H9 (cell line): ENCODE measurements at regions not wholly inside any gene's neighbourhood (a gene's known extent, or its start where the extent isn't known, plus 50 kb on each side); places are given as distances from the start of the nearest gene placed in this dataset.

Source experiments
- DNase-seq: peaks from one replicate; pipeline ENCODE4 v3.0.0-alpha.2; 2017
- H2AFZ ChIP-seq: one replicate; pipeline ENCODE4 v1.6.1; 2013; ENCODE audit warnings: mild to moderate bottlenecking, low read length, control low read depth, moderate library complexity
- H2AK5ac ChIP-seq: 2 replicates; pipeline ENCODE4 v1.6.1; 2013; ENCODE audit warnings: low read length, control low read depth, mixed read lengths; ENCODE audit not compliant: insufficient read length
- H2BK120ac ChIP-seq: one replicate; pipeline ENCODE4 v1.6.1; 2013; ENCODE audit warnings: low read depth, mild to moderate bottlenecking, low read length, control low read depth, inconsistent platforms; ENCODE audit not compliant: poor library complexity, severe bottlenecking
- H2BK12ac ChIP-seq: 2 replicates; pipeline ENCODE4 v1.6.1; 2013; ENCODE audit warnings: low read length, control low read depth, mixed read lengths, low read depth; ENCODE audit not compliant: insufficient read length
- H2BK15ac ChIP-seq: 2 replicates; pipeline ENCODE4 v1.6.1; 2013; ENCODE audit warnings: low read depth, low read length, control low read depth
- H2BK20ac ChIP-seq: one replicate; pipeline ENCODE4 v1.6.1; 2013; ENCODE audit warnings: low read depth, mild to moderate bottlenecking, low read length, control low read depth, inconsistent platforms; ENCODE audit not compliant: poor library complexity, severe bottlenecking
- H2BK5ac ChIP-seq: 2 replicates; pipeline ENCODE4 v1.6.1; 2013; ENCODE audit warnings: low read length, control low read depth, mixed read lengths; ENCODE audit not compliant: insufficient read length
- H3K14ac ChIP-seq: 2 replicates; pipeline ENCODE4 v1.6.1; 2013; ENCODE audit warnings: low read length, control low read depth; ENCODE audit not compliant: insufficient read depth
- H3K18ac ChIP-seq: 2 replicates; pipeline ENCODE4 v1.6.1; 2013; ENCODE audit warnings: low read depth, mild to moderate bottlenecking, mixed read lengths, low read length, control low read depth; ENCODE audit not compliant: insufficient read length
- H3K23ac ChIP-seq: 2 replicates; pipeline ENCODE4 v1.6.1; 2013; ENCODE audit warnings: low read length, control low read depth, mixed read lengths, low read depth; ENCODE audit not compliant: insufficient read length
- H3K23me2 ChIP-seq: 2 replicates; pipeline ENCODE4 v1.6.1; 2013; ENCODE audit warnings: low read depth, mild to moderate bottlenecking, mixed read lengths, low read length, control low read depth; ENCODE audit not compliant: insufficient read length, poor library complexity, severe bottlenecking
- H3K27ac ChIP-seq: 2 replicates; pipeline ENCODE4 v1.5.1; 2013; ENCODE audit warnings: low read length, control low read depth, mixed read lengths, low read depth; ENCODE audit not compliant: insufficient read length
- H3K27me3 ChIP-seq: 2 replicates; pipeline ENCODE4 v1.6.1; 2013; ENCODE audit warnings: low read length, control low read depth, inconsistent platforms; ENCODE audit not compliant: insufficient read depth
- H3K4ac ChIP-seq: 2 replicates; pipeline ENCODE4 v1.6.1; 2013; ENCODE audit warnings: low read depth, mild to moderate bottlenecking, control low read depth, inconsistent platforms, low read length, moderate library complexity
- H3K4me1 ChIP-seq: 2 replicates; pipeline ENCODE4 v1.6.1; 2013; ENCODE audit warnings: low read length, control low read depth, inconsistent platforms; ENCODE audit not compliant: insufficient read depth
- H3K4me2 ChIP-seq: 2 replicates; pipeline ENCODE4 v1.6.1; 2013; ENCODE audit warnings: low read length, control low read depth, mixed read lengths; ENCODE audit not compliant: insufficient read length, insufficient read depth
- H3K56ac ChIP-seq: 2 replicates; pipeline ENCODE4 v1.6.1; 2013; ENCODE audit warnings: low read depth, mild to moderate bottlenecking, mixed read lengths, low read length, control low read depth; ENCODE audit not compliant: insufficient read length
- H3K79me1 ChIP-seq: 2 replicates; pipeline ENCODE4 v1.6.1; 2013; ENCODE audit warnings: low read depth, mild to moderate bottlenecking, moderate library complexity, low read length, control low read depth, inconsistent platforms; ENCODE audit not compliant: insufficient read depth, poor library complexity, severe bottlenecking
- H3K79me2 ChIP-seq: 2 replicates; pipeline ENCODE4 v1.6.1; 2013; ENCODE audit warnings: low read length, control low read depth, inconsistent platforms; ENCODE audit not compliant: insufficient read depth
- H3K9ac ChIP-seq: 2 replicates; pipeline ENCODE4 v1.6.1; 2013; ENCODE audit warnings: low read length, control low read depth, mixed read lengths; ENCODE audit not compliant: insufficient read length; ENCODE audit errors: extremely low read depth
- H3K9me3 ChIP-seq: one replicate; pipeline ENCODE4 v1.6.1; 2013; ENCODE audit warnings: low read depth, low read length, inconsistent platforms; ENCODE audit not compliant: control insufficient read depth
- H3T11ph ChIP-seq: one replicate; pipeline ENCODE4 v1.6.1; 2013; ENCODE audit warnings: mild to moderate bottlenecking, low read length, control low read depth, inconsistent platforms
- H4K20me1 ChIP-seq: one replicate; pipeline ENCODE4 v1.6.1; 2013; ENCODE audit not compliant: control insufficient read depth, insufficient read length, insufficient read depth
- H4K5ac ChIP-seq: 2 replicates; pipeline ENCODE4 v1.6.1; 2013; ENCODE audit warnings: low read depth, mild to moderate bottlenecking, mixed read lengths, low read length, control low read depth; ENCODE audit not compliant: insufficient read length
- H4K8ac ChIP-seq: replicated peaks from 2 replicates; pipeline ENCODE4 v1.6.1; 2013; ENCODE audit warnings: low read length, control low read depth, mixed read lengths, low read depth; ENCODE audit not compliant: insufficient read length
- H4K91ac ChIP-seq: 2 replicates; pipeline ENCODE4 v1.6.1; 2013; ENCODE audit warnings: low read depth, mild to moderate bottlenecking, moderate library complexity, mixed read lengths, low read length, control low read depth; ENCODE audit not compliant: insufficient read length
- H3K27ac Mint-ChIP-seq, 3 experiments: 2 replicates in 2 of 3; 3 replicates in 1 of 3; pipeline ENCODE4 v1.8.0; 2020 to 2021; ENCODE audit warnings: mixed read lengths in 3 of 3, mild to moderate bottlenecking in 1 of 3, moderate library complexity in 1 of 3
- H3K27me3 Mint-ChIP-seq: 2 replicates; pipeline ENCODE4 v1.8.0; 2021; ENCODE audit warnings: low read depth, mild to moderate bottlenecking, moderate library complexity, mixed read lengths
- H3K36me3 Mint-ChIP-seq, 3 experiments: 2 replicates in 2 of 3; 3 replicates in 1 of 3; pipeline ENCODE4 v1.8.0; 2020 to 2021; ENCODE audit warnings: low read depth in 3 of 3, mixed read lengths in 3 of 3; ENCODE audit not compliant: insufficient read depth in 1 of 3
- H3K4me1 Mint-ChIP-seq, 2 experiments: 2 replicates each; pipeline ENCODE4 v1.8.0; 2020; ENCODE audit warnings: mixed read lengths in 2 of 2
- H3K4me3 Mint-ChIP-seq, 2 experiments: 2 replicates in 1 of 2; 3 replicates in 1 of 2; pipeline ENCODE4 v1.8.0; 2020 to 2021; ENCODE audit warnings: mild to moderate bottlenecking in 2 of 2, mixed read lengths in 2 of 2, moderate library complexity in 1 of 2
- H3K9me3 Mint-ChIP-seq, 2 experiments: 2 replicates in 1 of 2; 3 replicates in 1 of 2; pipeline ENCODE4 v1.8.0; 2020; ENCODE audit warnings: mild to moderate bottlenecking in 2 of 2, mixed read lengths in 2 of 2, moderate library complexity in 1 of 2
- CTCF ChIP-seq: fragments of 200-600 bp; sonication (generic); conservative IDR thresholded peaks from 3 replicates; pipeline ENCODE4 v1.8.0; 2021; ENCODE audit warnings: antibody characterized with exemption, mild to moderate bottlenecking
- WGBS: extraction: QIAGEN DNeasy Blood & Tissue Kit; methylation state at CpG from one replicate; pipeline ENCODE4 v1.1.7; 2013; ENCODE audit warnings: missing lambda C conversion rate, low lambda C conversion rate, mixed read lengths; ENCODE audit not compliant: insufficient read length; ENCODE audit errors: extremely low coverage; 5-methylcytosine and 5-hydroxymethylcytosine counted together

DNA sequence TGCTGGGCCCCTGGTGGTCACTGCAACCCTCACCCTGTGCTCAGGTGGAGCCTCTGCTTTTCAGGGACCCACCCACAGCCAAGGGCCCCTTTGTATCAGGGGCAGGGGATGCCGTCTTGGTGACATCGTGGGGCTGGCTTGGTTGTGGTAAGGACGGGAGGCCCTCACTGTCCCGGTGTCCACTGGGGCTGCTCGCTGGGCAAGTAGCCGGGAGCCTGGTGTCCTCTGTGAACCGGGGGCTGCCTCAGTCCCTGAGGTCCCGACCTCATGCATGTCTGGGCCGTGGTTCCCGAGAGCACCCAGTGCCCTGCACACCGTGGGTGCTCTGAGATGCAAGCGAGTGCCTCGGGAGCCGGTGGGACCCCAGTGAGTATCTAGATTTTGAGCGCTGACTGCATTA, 56.0 kb upstream of the TTC34 start:
- H3K9me3 Mint-ChIP-seq: peaks cover 14 to 84% of the 10 kb centered on the region in 2 experiments
- peaks cover 6% of the 10 kb centered on the region for H3K27me3 Mint-ChIP-seq
- Histone ChIP-seq H2BK20ac (no peak overlapping the region), H3K23me2 (no peaks in the 10 kb centered on the region), H2AK5ac (no peak overlapping the region), H3K14ac (no peak overlapping the region), H2BK120ac (no peak overlapping the region), H3K27me3 (no peaks in the 10 kb centered on the region), H3K4me2 (no peak overlapping the region), H3K79me1 (no peaks in the 10 kb centered on the region), H2AFZ (no peak overlapping the region), H4K91ac (no peak overlapping the region), H2BK12ac (no peak overlapping the region), H3K9ac (no peak overlapping the region), H4K8ac (no peak overlapping the region), H3K4me1 (no peaks in the 10 kb centered on the region), H3K18ac (no peak overlapping the region), H4K20me1 (no peaks in the 10 kb centered on the region), H3K4ac (no peak overlapping the region), H3K79me2 (no peaks in the 10 kb centered on the region), H3K27ac (no peak overlapping the region), H2BK15ac (no peak overlapping the region), H4K5ac (no peak overlapping the region), H3T11ph (no peak overlapping the region), H3K9me3 (peaks cover 98% of the 10 kb centered on the region), H3K56ac (no peak overlapping the region), H3K23ac (no peak overlapping the region), H2BK5ac (no peak overlapping the region)
- H3K27ac Mint-ChIP-seq: no peak overlapping the region
- no peak for DNase-seq
- peaks cover 3 to 20% (median 12%) of the 10 kb centered on the region in 3 experiments; a peak in 6 of 7 replicates for H3K36me3 Mint-ChIP-seq
- H3K4me1 Mint-ChIP-seq: no peaks in the 10 kb centered on the region
- no peak overlapping the region for H3K4me3 Mint-ChIP-seq
- no peak for TF ChIP-seq CTCF
- no CpG with 5 or more reads among the region's 15 CpGs for WGBS
